ENCODE measurements at regions not wholly inside any gene's neighbourhood (a gene's known extent, or its start where the extent isn't known, plus 50 kb on each side); places are given as distances from the start of the nearest gene placed in this dataset.

DNA sequence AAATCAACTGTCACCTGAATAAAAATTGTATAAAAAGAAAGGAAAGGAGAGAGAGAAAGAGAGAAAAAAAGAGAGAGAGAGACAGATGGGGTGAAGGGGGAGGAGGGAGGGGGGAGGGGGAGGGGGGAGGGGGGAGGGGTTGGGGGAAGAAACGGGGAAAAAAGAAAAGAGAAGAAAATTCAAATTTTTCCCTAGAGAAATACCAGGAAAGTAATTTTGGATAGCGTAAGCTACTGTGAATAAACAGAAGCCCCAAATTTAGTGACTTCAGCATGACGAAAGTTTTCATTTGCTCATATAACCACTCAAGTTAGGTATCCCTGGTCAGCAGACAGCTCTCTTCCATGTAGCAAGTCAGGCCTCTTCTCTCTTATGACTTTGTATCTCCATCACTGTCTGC is 289.4 kb upstream of the MYOCD start:
- Histone ChIP-seq H3K36me3 (no peaks in the 10 kb centered on the region), H3K9me3 (no peaks in the 10 kb centered on the region), H3K4me1 (no peaks in the 10 kb centered on the region), H3K27ac (no peak overlapping the region), H3K27me3 (no peaks in the 10 kb centered on the region), H3K4me3 (no peak overlapping the region)
- 69 to 76% methylated on average over 3 of the region's 3 CpGs for WGBS, 2 donors
- no peak for DNase-seq (ENCODE audit: low spot score in 2 of 2)
- TF ChIP-seq EP300 (IDR thresholded peaks at IDR 0.05) (no peak), CTCF (IDR thresholded peaks at IDR 0.05) (no peak), POLR2A (IDR thresholded peaks at IDR 0.05) (no peak)

DNA sequence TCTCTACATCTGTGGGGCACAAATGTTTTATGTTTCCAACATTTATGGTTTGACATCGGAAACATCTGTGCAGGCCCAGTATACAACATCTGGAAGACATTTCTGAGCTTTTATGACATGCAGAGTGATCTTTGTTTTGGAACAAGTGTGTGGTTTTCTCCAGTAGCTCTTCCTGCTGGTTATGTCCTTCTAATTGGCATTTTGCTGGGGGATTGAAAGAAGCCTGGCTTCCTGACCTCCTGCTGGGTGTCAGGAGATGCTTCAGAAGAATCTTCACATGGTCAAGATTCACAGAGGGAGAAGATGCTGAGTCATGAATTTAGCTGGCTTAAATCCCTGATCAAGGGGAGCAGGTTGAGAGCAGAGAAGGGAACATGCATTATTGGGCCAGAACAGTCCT is 279.5 kb upstream of the MYOCD start:
- H3K4me3 ChIP-seq = no peak overlapping the region
- no peak overlapping the region for H3K27ac ChIP-seq
- no peaks in the 10 kb centered on the region for H3K36me3 ChIP-seq
- TF ChIP-seq POLR2A (IDR thresholded peaks at IDR 0.05) (no peak), EP300 (IDR thresholded peaks at IDR 0.05) (no peak), CTCF (IDR thresholded peaks at IDR 0.05) (no peak)
- H3K4me1 ChIP-seq = peaks cover 0 to 6% (median 0%) of the 10 kb centered on the region in 4 donors
- H3K9me3 ChIP-seq = peaks cover 0 to 3% (median 0%) of the 10 kb centered on the region in 4 donors
- H3K27me3 ChIP-seq = no peaks in the 10 kb centered on the region
- DNase-seq (ENCODE audit: low spot score in 2 of 2) = no peak
- WGBS, 2 donors = 35 to 52% methylated on average over 1 of the region's 1 CpG

GRCh38 chr17:12388226-12388625 is 277.5 kb upstream of the MYOCD start:
- H3K4me1 ChIP-seq = peaks cover 0 to 6% (median 0%) of the 10 kb centered on the region in 4 donors
- no peak for TF ChIP-seq POLR2A (IDR thresholded peaks at IDR 0.05)
- no peak for TF ChIP-seq CTCF (IDR thresholded peaks at IDR 0.05)
- TF ChIP-seq EP300 (IDR thresholded peaks at IDR 0.05) = no peak
- WGBS, 2 donors = 72 to 86% methylated on average over 3 of the region's 3 CpGs
- no peaks in the 10 kb centered on the region for H3K27me3 ChIP-seq
- no peaks in the 10 kb centered on the region for H3K36me3 ChIP-seq
- no peak for DNase-seq (ENCODE audit: low spot score in 2 of 2)
- H3K9me3 ChIP-seq = peaks cover 0 to 3% (median 0%) of the 10 kb centered on the region in 4 donors
- no peak overlapping the region for H3K4me3 ChIP-seq
- no peak overlapping the region for H3K27ac ChIP-seq

DNA sequence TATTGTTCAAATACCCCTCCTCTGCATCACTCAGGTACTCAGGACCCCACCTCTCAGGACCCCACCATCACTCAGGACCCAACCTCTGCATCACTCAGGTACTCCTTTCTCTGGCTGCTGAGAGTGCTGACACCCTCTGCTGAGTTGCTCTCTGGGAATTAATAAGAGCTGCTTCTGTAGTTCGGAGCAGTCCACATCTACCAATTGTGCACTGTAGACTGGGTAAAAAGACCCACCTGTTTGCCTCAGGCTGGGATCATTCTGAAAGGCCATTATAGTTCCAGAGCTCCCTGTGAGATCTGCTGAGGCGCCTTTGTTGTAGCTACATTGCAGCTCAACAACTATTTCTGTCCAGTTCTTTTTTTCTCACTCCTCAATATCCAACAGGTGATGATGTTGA is 276.3 kb upstream of the MYOCD start:
- Histone ChIP-seq H3K27ac (no peak overlapping the region), H3K9me3 (no peaks in the 10 kb centered on the region), H3K4me1 (peaks cover 0 to 6% (median 0%) of the 10 kb centered on the region in 4 donors), H3K27me3 (no peaks in the 10 kb centered on the region), H3K4me3 (no peak overlapping the region), H3K36me3 (no peaks in the 10 kb centered on the region)
- TF ChIP-seq POLR2A (IDR thresholded peaks at IDR 0.05) (no peak), EP300 (IDR thresholded peaks at IDR 0.05) (no peak), CTCF (IDR thresholded peaks at IDR 0.05) (no peak)
- no peak for DNase-seq (ENCODE audit: low spot score in 2 of 2)
- WGBS, 2 donors = 85 to 96% methylated on average over 2 of the region's 2 CpGs

- 76 to 80% methylated on average over 4 of the region's 4 CpGs for WGBS, 2 donors
- no peaks in the 10 kb centered on the region for H3K36me3 ChIP-seq
- DNase-seq (ENCODE audit: low spot score in 2 of 2) = no peak
- TF ChIP-seq EP300 (IDR thresholded peaks at IDR 0.05) = no peak
- no peak for TF ChIP-seq POLR2A (IDR thresholded peaks at IDR 0.05)
- no peak for TF ChIP-seq CTCF (IDR thresholded peaks at IDR 0.05)
- no peaks in the 10 kb centered on the region for H3K9me3 ChIP-seq
- H3K4me3 ChIP-seq = no peak overlapping the region
- no peak overlapping the region for H3K27ac ChIP-seq
- peaks cover 0 to 5% (median 0%) of the 10 kb centered on the region in 4 donors for H3K4me1 ChIP-seq
- H3K27me3 ChIP-seq = no peaks in the 10 kb centered on the region
These were observed 275.1 kb upstream of the MYOCD start for GRCh38 chr17:12390631-12391030.

Data from tibial nerve (tissue), 4 donors.